WTC11 (cell line): ENCODE measurements at regions not wholly inside any gene's neighbourhood (a gene's known extent, or its start where the extent isn't known, plus 50 kb on each side); places are given as distances from the start of the nearest gene placed in this dataset.

Experiments
- CTCF ChIP-seq: fragments of 200-600 bp; IDR thresholded peaks from 2 replicates; pipeline ENCODE4 v1.8.0; 2022; ENCODE audit warnings: antibody characterized with exemption
- KAT7 ChIP-seq: sonication (generic); formaldehyde crosslinking; IDR thresholded peaks from 2 replicates; pipeline ENCODE4 v1.8.1; 2023; ENCODE audit warnings: missing genetic modification reagents, mild to moderate bottlenecking, borderline replicate concordance
- MAX ChIP-seq: sonication (generic); formaldehyde crosslinking; IDR thresholded peaks from 2 replicates; pipeline ENCODE4 v1.8.0; 2022; ENCODE audit warnings: mild to moderate bottlenecking, missing genetic modification reagents
- NR2C2 ChIP-seq: sonication (generic); formaldehyde crosslinking; IDR thresholded peaks from 2 replicates; pipeline ENCODE4 v1.8.0; 2022; ENCODE audit warnings: mild to moderate bottlenecking, missing genetic modification reagents
- SMAD3 ChIP-seq: sonication (generic); formaldehyde crosslinking; IDR thresholded peaks from 2 replicates; pipeline ENCODE4 v1.8.0; 2022; ENCODE audit warnings: missing genetic modification reagents, mild to moderate bottlenecking, borderline replicate concordance
- USF1 ChIP-seq: sonication (generic); formaldehyde crosslinking; IDR thresholded peaks from 2 replicates; pipeline ENCODE4 v1.8.0; 2022; ENCODE audit warnings: mild to moderate bottlenecking, missing genetic modification reagents
- ZBTB21 ChIP-seq: sonication (generic); formaldehyde crosslinking; IDR thresholded peaks from 2 replicates; pipeline ENCODE4 v1.8.1; 2023; ENCODE audit warnings: mild to moderate bottlenecking, missing genetic modification reagents, borderline replicate concordance
- ZNF263 ChIP-seq: sonication (generic); formaldehyde crosslinking; IDR thresholded peaks from 2 replicates; pipeline ENCODE4 v1.8.1; 2022; ENCODE audit warnings: low read depth, mild to moderate bottlenecking, moderate library complexity, missing genetic modification reagents
- ZNF423 ChIP-seq: fragments of 250-450 bp; sonication (Bioruptor Pico); IDR thresholded peaks from 2 replicates; pipeline ENCODE4 v2.1.2; 2022; ENCODE audit warnings: mild to moderate bottlenecking, moderate library complexity
- ZSCAN18 ChIP-seq: fragments of 250-450 bp; sonication (Bioruptor Pico); IDR thresholded peaks from 2 replicates; pipeline ENCODE4 v2.1.2; 2022; ENCODE audit warnings: mild to moderate bottlenecking, moderate library complexity

- TF ChIP-seq CTCF = no peak
- TF ChIP-seq ZBTB21 (CRISPR knock-in tag) = no peak
- no peak for TF ChIP-seq SMAD3 (CRISPR knock-in tag)
- no peak for TF ChIP-seq ZSCAN18 (CRISPR knock-in tag)
- TF ChIP-seq MAX (CRISPR knock-in tag) = no peak
- no peak for TF ChIP-seq ZNF423 (CRISPR knock-in tag)
- TF ChIP-seq USF1 (CRISPR knock-in tag) = no peak
- no peak for TF ChIP-seq ZNF263
- no peak for TF ChIP-seq NR2C2 (CRISPR knock-in tag)
- no peak for TF ChIP-seq KAT7 (CRISPR knock-in tag)
Observed at GRCh38 chr3:144455841-144456440, 484.3 kb downstream of the DIPK2A start.
